CD8-positive, alpha-beta memory T cell (primary cell): ENCODE measurements at regions not wholly inside any gene's neighbourhood (a gene's known extent, or its start where the extent isn't known, plus 50 kb on each side); places are given as distances from the start of the nearest gene placed in this dataset.
"Not testable (repeated sequence)": the region's sequence is repeated elsewhere in the genome, so short reads cannot be mapped to it uniquely, and the experiment has no call there.

Experiments
- CTCF ChIA-PET: fragments of 350-600 bp; sonication (Branson Sonifier 250); formaldehyde crosslinking; loops from one replicate; lab custom pipeline; 2021; ENCODE audit warnings: antibody characterized with exemption; lab: Charles Lee
- POLR2A ChIA-PET: fragments of 350-600 bp; sonication (Branson Sonifier 250); formaldehyde crosslinking; loops from one replicate; lab custom pipeline; 2021; ENCODE audit warnings: antibody characterized with exemption; lab: Charles Lee
- DNase-seq, 5 donors: peaks; one replicate each; pipeline versions ENCODE4 v3.0.0 to v3.0.0-alpha.2; 2020 to 2022; ENCODE audit warnings: mixed read lengths in 1 of 5
- H3K27ac ChIP-seq: one replicate; pipeline ENCODE4 v1.7.0; 2013; ENCODE audit warnings: low read depth, mild to moderate bottlenecking, low read length, moderate library complexity
- H3K27me3 ChIP-seq: 2 replicates; pipeline ENCODE4 v1.7.0; 2013; ENCODE audit warnings: low read length, mild to moderate bottlenecking; ENCODE audit not compliant: insufficient read depth, poor library complexity, severe bottlenecking
- H3K36me3 ChIP-seq: 2 replicates; pipeline ENCODE4 v1.7.0; 2013; ENCODE audit warnings: mild to moderate bottlenecking, low read length, moderate library complexity; ENCODE audit not compliant: insufficient read depth
- H3K4me1 ChIP-seq: 2 replicates; pipeline ENCODE4 v1.7.0; 2013; ENCODE audit warnings: mild to moderate bottlenecking, low read length, moderate library complexity; ENCODE audit not compliant: insufficient read depth
- H3K4me3 ChIP-seq: 2 replicates; pipeline ENCODE4 v1.7.0; 2013; ENCODE audit warnings: mild to moderate bottlenecking, low read length
- H3K9me3 ChIP-seq: 2 replicates; pipeline ENCODE4 v1.7.0; 2013; ENCODE audit warnings: mild to moderate bottlenecking, low read length
- H3K27ac Mint-ChIP-seq, 8 donors: one replicate each; pipeline ENCODE4 v1.8.0; 2020 to 2021; ENCODE audit warnings: mixed read lengths in 8 of 8, mild to moderate bottlenecking in 6 of 8, inconsistent platforms in 3 of 8, moderate library complexity in 3 of 8
- H3K27me3 Mint-ChIP-seq, 2 donors: one replicate each; pipeline ENCODE4 v1.8.0; 2020 to 2021; ENCODE audit warnings: mixed read lengths in 2 of 2, mild to moderate bottlenecking in 1 of 2, moderate library complexity in 1 of 2
- H3K36me3 Mint-ChIP-seq, 3 donors: one replicate each; pipeline ENCODE4 v1.8.0; 2020 to 2021; ENCODE audit warnings: mixed read lengths in 3 of 3, inconsistent platforms in 1 of 3, mild to moderate bottlenecking in 1 of 3
- H3K4me1 Mint-ChIP-seq, 3 donors: one replicate each; pipeline ENCODE4 v1.8.0; 2020 to 2021; ENCODE audit warnings: mixed read lengths in 3 of 3, inconsistent platforms in 1 of 3, mild to moderate bottlenecking in 1 of 3
- H3K4me3 Mint-ChIP-seq, 7 donors: one replicate each; pipeline ENCODE4 v1.8.0; 2020 to 2021; ENCODE audit warnings: mixed read lengths in 7 of 7, mild to moderate bottlenecking in 6 of 7, moderate library complexity in 4 of 7, inconsistent platforms in 2 of 7
- H3K9me3 Mint-ChIP-seq, 5 donors: one replicate each; pipeline ENCODE4 v1.8.0; 2020 to 2022; ENCODE audit warnings: mixed read lengths in 5 of 5, mild to moderate bottlenecking in 3 of 5, moderate library complexity in 2 of 5, inconsistent platforms in 1 of 5

DNA sequence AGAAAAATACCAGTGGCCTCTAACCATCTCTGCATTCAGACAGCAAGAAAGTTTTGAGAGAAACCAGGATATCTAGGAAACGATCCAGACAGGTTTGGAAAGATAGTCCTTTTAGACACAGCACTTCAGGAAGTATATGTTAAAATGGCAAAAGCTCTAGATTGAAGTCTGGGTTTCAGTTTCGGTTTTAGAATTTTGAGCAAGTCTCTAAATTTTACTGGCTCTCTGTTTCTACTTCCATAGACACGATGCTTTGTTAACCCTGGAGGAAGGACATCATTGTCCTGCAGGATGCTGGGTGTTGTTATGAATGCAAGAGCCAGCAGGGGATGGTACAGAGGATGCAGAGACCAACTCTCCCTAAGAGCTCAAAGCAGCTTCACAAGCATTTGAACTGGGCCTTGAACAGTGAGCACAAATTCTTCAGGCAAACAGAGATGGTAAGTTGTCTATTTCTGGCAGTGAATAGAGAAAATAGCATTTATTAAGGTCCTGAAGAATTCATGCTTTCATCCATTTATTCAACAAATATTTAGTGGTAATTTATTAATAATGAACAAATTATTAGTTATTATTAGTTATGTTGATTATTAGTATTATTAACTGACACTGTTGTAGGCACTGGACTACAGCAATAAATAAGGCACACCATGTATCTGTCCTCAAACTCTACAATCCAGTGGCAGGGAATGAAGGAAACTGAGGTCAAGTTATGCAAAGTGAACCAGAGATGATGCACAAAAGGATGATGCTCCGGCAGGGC, 152.7 kb upstream of the NRP1 start:
- H3K4me1 ChIP-seq, result no peaks in the 10 kb centered on the region
- H3K9me3 ChIP-seq, result no peaks in the 10 kb centered on the region
- Mint-ChIP-seq H3K9me3 (no peaks in the 10 kb centered on the region), H3K4me1 (peaks cover 6 to 19% (median 13%) of the 10 kb centered on the region in 3 donors), H3K27ac (peak overlapping the region in 6 of 8 donors; percentile 9 to 68 (median 53)), H3K27me3 (no peaks in the 10 kb centered on the region), H3K4me3 (peak overlapping the region in 6 of 7 donors; percentile 30 to 80 (median 66)), H3K36me3 (no peaks in the 10 kb centered on the region)
- ChIA-PET CTCF (no interaction called here), POLR2A (no interaction called here)
- no peaks in the 10 kb centered on the region for H3K27me3 ChIP-seq
- H3K36me3 ChIP-seq, result no peaks in the 10 kb centered on the region
- H3K4me3 ChIP-seq, result peak overlapping the region; percentile 17
- H3K27ac ChIP-seq, result no peak overlapping the region
- no peak for DNase-seq

DNA sequence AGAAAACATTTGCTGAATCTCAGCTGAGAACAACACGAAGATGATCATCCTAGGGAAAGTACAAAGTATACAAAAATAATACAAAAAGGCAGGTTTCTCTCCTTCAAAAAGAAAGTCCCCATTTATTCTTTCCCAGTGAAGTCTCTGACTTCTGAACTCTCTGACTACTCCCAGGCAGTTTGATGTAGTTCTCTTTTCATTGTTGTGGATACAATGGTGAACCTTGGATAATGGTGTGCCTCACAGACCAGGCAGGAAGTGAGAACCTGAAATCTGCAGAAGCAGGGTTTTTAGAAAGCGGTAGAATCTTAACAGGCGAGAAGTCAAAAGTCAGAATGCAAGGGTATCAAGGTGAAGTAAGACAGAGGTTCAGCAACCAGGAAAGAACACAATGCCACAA, 150.8 kb upstream of the NRP1 start:
- Mint-ChIP-seq H3K36me3 (no peaks in the 10 kb centered on the region), H3K27ac (no peak overlapping the region), H3K4me3 (no peak overlapping the region), H3K27me3 (peaks cover 0 to 2% of the 10 kb centered on the region in 2 donors), H3K4me1 (peaks cover 6 to 19% (median 13%) of the 10 kb centered on the region in 3 donors), H3K9me3 (no peaks in the 10 kb centered on the region)
- Histone ChIP-seq H3K36me3 (no peaks in the 10 kb centered on the region), H3K27me3 (no peaks in the 10 kb centered on the region), H3K9me3 (no peaks in the 10 kb centered on the region), H3K4me1 (no peaks in the 10 kb centered on the region), H3K27ac (no peak overlapping the region), H3K4me3 (no peak overlapping the region)
- CTCF ChIA-PET, result interaction anchor here (1.1 kb wide), 1 partner anchor 9 kb away, joined by 3 read pairs; no protein-coding TSS in a partner anchor
- POLR2A ChIA-PET, result no interaction called here
- no peak for DNase-seq

DNA sequence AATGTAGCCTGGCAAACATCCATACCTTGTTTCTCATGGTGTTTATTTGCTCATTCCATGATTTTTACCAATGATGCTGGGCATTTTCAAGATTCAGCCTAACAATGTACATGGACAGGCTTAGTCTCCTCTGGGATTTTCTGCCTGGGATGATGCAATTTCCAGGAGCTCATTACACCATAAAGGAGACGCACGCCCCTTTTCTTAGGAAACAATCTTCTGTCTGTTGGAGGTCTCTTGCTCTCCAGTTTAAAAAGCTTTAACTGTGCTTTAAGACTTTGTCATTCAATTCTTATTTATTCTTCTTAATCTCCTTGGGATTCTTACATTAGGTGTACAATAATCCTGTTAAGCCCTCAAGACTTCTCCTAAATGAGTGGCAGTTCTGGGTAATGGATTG, 150.3 kb upstream of the NRP1 start:
- Histone ChIP-seq H3K9me3 (no peaks in the 10 kb centered on the region), H3K36me3 (no peaks in the 10 kb centered on the region), H3K27ac (no peak overlapping the region), H3K4me3 (no peak overlapping the region), H3K4me1 (no peaks in the 10 kb centered on the region), H3K27me3 (no peaks in the 10 kb centered on the region)
- no peak for DNase-seq
- peaks cover 6 to 19% (median 13%) of the 10 kb centered on the region in 3 donors for H3K4me1 Mint-ChIP-seq
- H3K9me3 Mint-ChIP-seq, result no peaks in the 10 kb centered on the region
- CTCF ChIA-PET, result no interaction called here
- no peak overlapping the region for H3K27ac Mint-ChIP-seq
- H3K36me3 Mint-ChIP-seq, result no peaks in the 10 kb centered on the region
- POLR2A ChIA-PET, result no interaction called here
- H3K27me3 Mint-ChIP-seq, result peaks cover 0 to 2% of the 10 kb centered on the region in 2 donors
- no peak overlapping the region for H3K4me3 Mint-ChIP-seq

DNA sequence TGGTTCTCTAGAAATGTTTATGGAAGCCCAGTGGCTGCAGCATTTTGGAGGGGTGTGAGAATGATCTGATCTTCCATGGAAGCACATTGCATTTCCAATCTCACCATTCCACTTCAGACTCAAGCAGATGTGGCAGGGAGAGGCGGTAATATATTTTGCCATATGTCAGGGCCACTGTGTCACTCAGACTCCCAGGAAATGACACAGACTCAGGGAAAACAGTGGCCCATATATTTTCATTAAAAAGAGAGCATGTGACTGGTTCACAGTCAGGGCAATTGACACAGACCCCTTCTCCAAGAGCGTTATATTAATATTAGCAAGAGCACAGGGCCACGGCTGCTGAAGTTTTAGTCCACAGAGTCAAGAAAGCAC, 149.3 kb upstream of the NRP1 start:
- peaks cover 0 to 4% of the 10 kb centered on the region in 2 donors for H3K27me3 Mint-ChIP-seq
- H3K4me1 ChIP-seq, result no peaks in the 10 kb centered on the region
- H3K9me3 Mint-ChIP-seq, result no peaks in the 10 kb centered on the region
- no peaks in the 10 kb centered on the region for H3K36me3 ChIP-seq
- DNase-seq, result no peak
- H3K4me3 Mint-ChIP-seq, result no peak overlapping the region
- no peaks in the 10 kb centered on the region for H3K27me3 ChIP-seq
- peaks cover 6 to 19% (median 13%) of the 10 kb centered on the region in 3 donors for H3K4me1 Mint-ChIP-seq
- H3K36me3 Mint-ChIP-seq, result no peaks in the 10 kb centered on the region
- no peak overlapping the region for H3K4me3 ChIP-seq
- POLR2A ChIA-PET, result no interaction called here
- H3K27ac Mint-ChIP-seq, result no peak overlapping the region
- no peak overlapping the region for H3K27ac ChIP-seq
- CTCF ChIA-PET, result no interaction called here
- H3K9me3 ChIP-seq, result no peaks in the 10 kb centered on the region

GRCh38 chr10:33483124-33483815, 148.8 kb upstream of the NRP1 start:
- no peak for DNase-seq
- no peaks in the 10 kb centered on the region for H3K36me3 ChIP-seq
- ChIA-PET CTCF (no interaction called here), POLR2A (no interaction called here)
- no peaks in the 10 kb centered on the region for H3K36me3 Mint-ChIP-seq
- H3K27ac ChIP-seq, result no peak overlapping the region
- H3K9me3 Mint-ChIP-seq, result no peaks in the 10 kb centered on the region
- H3K4me3 Mint-ChIP-seq, result no peak overlapping the region
- no peak overlapping the region for H3K4me3 ChIP-seq
- peaks cover 6 to 19% (median 13%) of the 10 kb centered on the region in 3 donors for H3K4me1 Mint-ChIP-seq
- peaks cover 0 to 4% of the 10 kb centered on the region in 2 donors for H3K27me3 Mint-ChIP-seq
- H3K27me3 ChIP-seq, result no peaks in the 10 kb centered on the region
- H3K9me3 ChIP-seq, result no peaks in the 10 kb centered on the region
- H3K27ac Mint-ChIP-seq, result no peak overlapping the region
- H3K4me1 ChIP-seq, result no peaks in the 10 kb centered on the region

GRCh38 chr10:33482486-33482885, 148.0 kb upstream of the NRP1 start:
- Histone ChIP-seq H3K27me3 (no peaks in the 10 kb centered on the region), H3K27ac (no peak overlapping the region), H3K9me3 (no peaks in the 10 kb centered on the region), H3K36me3 (no peaks in the 10 kb centered on the region), H3K4me3 (no peak overlapping the region), H3K4me1 (no peaks in the 10 kb centered on the region)
- POLR2A ChIA-PET, result no interaction called here
- H3K36me3 Mint-ChIP-seq, result no peaks in the 10 kb centered on the region
- H3K4me3 Mint-ChIP-seq, result no peak overlapping the region
- DNase-seq, result no peak
- H3K9me3 Mint-ChIP-seq, result no peaks in the 10 kb centered on the region
- peaks cover 6 to 19% (median 13%) of the 10 kb centered on the region in 3 donors for H3K4me1 Mint-ChIP-seq
- CTCF ChIA-PET, result no interaction called here
- H3K27ac Mint-ChIP-seq, result no peak overlapping the region
- peaks cover 0 to 4% of the 10 kb centered on the region in 2 donors for H3K27me3 Mint-ChIP-seq

- CTCF ChIA-PET, result no interaction called here
- no peak for DNase-seq
Observed at GRCh38 chr10:33481184-33481583, 146.7 kb upstream of the NRP1 start.

DNA sequence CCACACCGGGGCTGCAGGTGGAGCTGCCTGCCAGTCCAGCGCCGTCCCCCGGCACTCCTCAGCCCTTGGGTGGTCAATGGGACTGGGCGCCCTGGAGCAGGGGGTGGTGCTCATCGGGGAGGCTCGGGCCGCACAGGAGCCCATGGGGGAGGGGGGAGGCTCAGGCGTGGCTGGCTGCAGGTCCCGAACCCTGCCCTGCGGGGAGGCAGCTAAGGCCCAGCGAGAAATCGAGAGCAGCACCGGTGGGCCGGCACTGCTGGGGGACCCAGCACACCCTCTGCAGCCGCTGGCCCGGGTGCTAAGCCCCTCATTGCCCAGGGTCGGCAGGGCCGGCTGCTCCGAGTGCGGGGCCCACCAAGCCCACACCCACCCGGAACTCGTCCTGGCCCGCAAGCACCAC, 145.9 kb upstream of the NRP1 start:
- H3K36me3 Mint-ChIP-seq, H3K4me3 ChIP-seq, H3K36me3 ChIP-seq, H3K27me3 ChIP-seq, CTCF ChIA-PET, DNase-seq, H3K27ac ChIP-seq, H3K9me3 ChIP-seq, H3K27me3 Mint-ChIP-seq, H3K4me1 ChIP-seq, H3K9me3 Mint-ChIP-seq, H3K27ac Mint-ChIP-seq, H3K4me3 Mint-ChIP-seq, H3K4me1 Mint-ChIP-seq, POLR2A ChIA-PET: not testable (repeated sequence)

More at GRCh38 chr10:33481184-33481583, 146.7 kb upstream of the NRP1 start:
- no peaks in the 10 kb centered on the region for H3K36me3 ChIP-seq
- Mint-ChIP-seq H3K36me3 (no peaks in the 10 kb centered on the region), H3K27ac (no peak overlapping the region), H3K27me3 (peaks cover 3 to 4% of the 10 kb centered on the region in 2 donors), H3K9me3 (no peaks in the 10 kb centered on the region), H3K4me1 (peaks cover 0 to 6% (median under 1%) of the 10 kb centered on the region in 3 donors), H3K4me3 (no peak overlapping the region)
- no peaks in the 10 kb centered on the region for H3K9me3 ChIP-seq
- no peak overlapping the region for H3K4me3 ChIP-seq
- H3K4me1 ChIP-seq, result no peaks in the 10 kb centered on the region
- POLR2A ChIA-PET, result no interaction called here
- H3K27me3 ChIP-seq, result no peaks in the 10 kb centered on the region
- no peak overlapping the region for H3K27ac ChIP-seq
